ENCODE measurements at regions not wholly inside any gene's neighbourhood (a gene's known extent, or its start where the extent isn't known, plus 50 kb on each side); places are given as distances from the start of the nearest gene placed in this dataset.

DNA sequence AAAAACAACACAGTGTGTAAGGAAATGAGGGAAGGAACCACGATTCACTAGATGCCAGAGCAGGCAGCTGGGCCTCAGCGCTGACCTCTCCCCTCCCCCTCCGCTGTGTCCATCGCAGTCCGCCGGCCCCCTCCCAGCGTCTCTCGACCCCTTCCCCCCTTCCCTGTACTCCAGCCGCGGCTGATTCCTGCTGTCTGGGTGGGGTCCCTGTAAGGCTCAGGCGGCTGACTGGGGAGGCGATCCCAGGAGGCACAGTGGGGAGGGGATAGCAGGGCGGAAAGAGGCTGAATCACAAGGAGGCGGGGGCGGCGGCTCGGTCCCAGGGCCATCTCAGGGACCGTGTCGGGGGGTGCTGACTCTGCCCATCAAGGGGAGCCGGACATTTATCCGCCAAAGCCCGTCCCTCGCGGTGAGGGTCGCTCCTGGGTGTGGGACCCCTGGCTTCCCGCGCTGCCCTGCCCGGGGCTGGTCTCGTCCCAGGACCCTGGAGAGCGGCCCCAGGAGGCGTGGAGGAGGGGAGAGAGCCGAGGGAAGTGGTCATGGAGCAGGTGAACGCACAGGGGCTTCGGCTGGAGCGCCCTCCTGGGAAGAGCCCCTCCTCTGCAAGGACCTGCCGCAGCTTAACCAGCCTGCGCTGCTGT, 241.9 kb downstream of the PTPRU start:
- DNase-seq (ENCODE audit: low read depth): no peak
- TF ChIP-seq, protein P1, sequence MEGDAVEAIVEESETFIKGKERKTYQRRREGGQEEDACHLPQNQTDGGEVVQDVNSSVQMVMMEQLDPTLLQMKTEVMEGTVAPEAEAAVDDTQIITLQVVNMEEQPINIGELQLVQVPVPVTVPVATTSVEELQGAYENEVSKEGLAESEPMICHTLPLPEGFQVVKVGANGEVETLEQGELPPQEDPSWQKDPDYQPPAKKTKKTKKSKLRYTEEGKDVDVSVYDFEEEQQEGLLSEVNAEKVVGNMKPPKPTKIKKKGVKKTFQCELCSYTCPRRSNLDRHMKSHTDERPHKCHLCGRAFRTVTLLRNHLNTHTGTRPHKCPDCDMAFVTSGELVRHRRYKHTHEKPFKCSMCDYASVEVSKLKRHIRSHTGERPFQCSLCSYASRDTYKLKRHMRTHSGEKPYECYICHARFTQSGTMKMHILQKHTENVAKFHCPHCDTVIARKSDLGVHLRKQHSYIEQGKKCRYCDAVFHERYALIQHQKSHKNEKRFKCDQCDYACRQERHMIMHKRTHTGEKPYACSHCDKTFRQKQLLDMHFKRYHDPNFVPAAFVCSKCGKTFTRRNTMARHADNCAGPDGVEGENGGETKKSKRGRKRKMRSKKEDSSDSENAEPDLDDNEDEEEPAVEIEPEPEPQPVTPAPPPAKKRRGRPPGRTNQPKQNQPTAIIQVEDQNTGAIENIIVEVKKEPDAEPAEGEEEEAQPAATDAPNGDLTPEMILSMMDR (IDR thresholded peaks at IDR 0.05; ENCODE audit: insufficient read depth, low read length, poor library complexity, severe bottlenecking): no peak
- peaks cover 26% of the 10 kb centered on the region for H3K27me3 ChIP-seq (ENCODE audit: control insufficient read depth, insufficient read depth, low read length)
- no peak overlapping the region for H3K4me3 ChIP-seq (ENCODE audit: low read depth, low read length)
- no peaks in the 10 kb centered on the region for H3K36me3 ChIP-seq (ENCODE audit: control insufficient read depth, insufficient read depth, low read length)

DNA sequence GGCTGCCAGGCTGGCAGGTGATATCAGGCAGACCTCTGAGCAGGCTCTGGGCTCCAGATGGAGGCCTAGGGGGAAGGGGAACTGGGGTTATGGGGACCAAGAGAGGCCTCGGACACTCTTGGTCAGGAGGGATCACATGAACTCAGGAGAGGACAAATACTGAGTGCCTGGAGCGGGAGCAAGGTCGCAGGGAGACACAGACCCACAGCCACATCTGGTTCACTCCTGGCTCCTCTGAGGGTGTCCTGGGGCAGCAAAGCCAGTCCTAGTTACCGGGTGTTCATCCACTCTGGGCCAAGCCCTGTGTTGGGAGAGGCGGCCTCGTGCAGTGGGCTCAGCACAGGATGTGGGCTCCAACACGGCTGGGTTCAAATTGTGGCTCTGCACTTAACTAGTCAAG, 239.0 kb downstream of the PTPRU start:
- TF ChIP-seq, protein P1 (IDR thresholded peaks at IDR 0.05; ENCODE audit: insufficient read depth, low read length, poor library complexity, severe bottlenecking): no peak
- Histone ChIP-seq H3K4me3 (ENCODE audit: low read depth, low read length) (no peak overlapping the region), H3K36me3 (ENCODE audit: control insufficient read depth, insufficient read depth, low read length) (no peaks in the 10 kb centered on the region), H3K27me3 (ENCODE audit: control insufficient read depth, insufficient read depth, low read length) (peaks cover 24% of the 10 kb centered on the region)
- DNase-seq (ENCODE audit: low read depth): no peak

DNA sequence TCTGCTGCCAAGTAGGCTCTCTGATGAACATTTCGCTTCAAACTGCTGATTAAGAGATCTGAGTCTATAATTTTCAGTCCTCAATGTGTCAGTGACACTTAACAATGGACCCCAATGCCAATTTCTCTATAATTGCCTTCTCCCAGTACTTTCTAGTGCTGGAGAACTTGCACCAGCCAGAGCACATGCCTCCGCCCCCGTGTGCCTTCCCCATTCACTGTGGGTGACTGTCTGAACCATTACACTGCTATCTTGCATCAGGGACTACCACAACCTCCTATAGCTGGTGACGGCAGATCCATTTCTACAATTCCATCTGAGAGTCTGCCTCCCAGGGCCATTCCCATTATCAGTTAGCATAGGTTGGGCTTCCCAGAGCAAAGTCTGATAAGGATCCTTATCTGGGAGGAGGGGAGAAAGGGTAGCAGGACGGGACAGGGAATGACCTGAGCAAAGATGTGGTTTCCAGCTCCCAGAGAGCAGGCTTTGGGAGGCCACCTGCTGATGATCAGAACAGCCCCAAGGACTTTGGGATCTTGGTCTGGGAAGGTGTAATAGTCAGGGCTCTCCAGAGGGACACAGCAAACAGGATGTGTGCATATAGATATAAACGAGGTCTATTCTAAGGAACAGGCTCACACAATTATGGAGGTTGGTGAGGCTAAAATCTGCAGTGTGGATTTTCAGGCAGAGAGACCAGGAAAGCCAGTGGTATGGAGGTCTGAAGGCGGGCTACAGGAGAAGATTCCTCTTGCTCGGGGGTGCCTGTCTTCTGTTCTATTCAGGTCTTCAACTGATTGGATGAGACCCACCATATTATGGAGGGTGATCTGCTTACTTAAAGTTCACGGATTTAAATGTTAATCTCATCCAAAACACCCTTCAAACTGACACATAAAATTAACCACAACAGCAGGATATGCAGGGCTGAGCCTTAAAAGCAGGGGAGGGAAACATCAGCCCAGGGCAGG, 238.2 kb downstream of the PTPRU start:
- H3K27me3 ChIP-seq (ENCODE audit: control insufficient read depth, insufficient read depth, low read length): peaks cover 24% of the 10 kb centered on the region
- no peaks in the 10 kb centered on the region for H3K36me3 ChIP-seq (ENCODE audit: control insufficient read depth, insufficient read depth, low read length)
- no peak for DNase-seq (ENCODE audit: low read depth)
- H3K4me3 ChIP-seq (ENCODE audit: low read depth, low read length): no peak overlapping the region
- TF ChIP-seq, protein P1 (IDR thresholded peaks at IDR 0.05; ENCODE audit: insufficient read depth, low read length, poor library complexity, severe bottlenecking): no peak

DNA sequence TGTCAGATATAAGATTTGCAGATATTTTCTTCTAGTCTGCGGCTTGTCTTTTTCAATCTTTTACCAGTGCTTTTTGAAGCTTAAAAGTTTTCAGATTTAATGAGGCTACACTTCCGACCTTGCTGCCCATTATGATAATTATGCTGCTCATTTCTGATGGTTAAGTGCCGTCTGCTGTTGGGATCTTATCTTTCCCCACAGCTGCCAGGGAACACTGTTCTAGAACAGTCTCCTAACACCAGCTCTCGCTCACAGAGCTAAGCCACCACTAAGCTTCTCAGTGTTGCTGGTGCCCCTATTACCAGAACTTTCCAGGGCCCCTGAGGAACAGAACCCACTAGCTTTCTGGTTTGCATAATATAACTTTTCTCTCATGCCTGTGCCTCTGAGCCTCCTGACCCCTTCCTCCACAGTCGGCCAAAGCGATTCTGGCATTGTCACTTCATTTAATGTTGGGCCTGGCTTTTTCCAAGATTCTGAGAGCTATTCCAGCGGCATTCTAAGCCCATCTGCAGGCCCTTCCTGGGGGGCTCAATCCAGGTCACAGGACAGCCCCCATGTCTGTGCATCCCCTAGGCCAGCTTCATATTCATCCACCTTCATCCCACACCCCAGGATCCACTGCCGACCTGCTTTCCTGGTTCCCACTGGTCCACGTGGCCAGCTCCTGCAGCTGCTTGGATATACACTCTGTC, 237.0 kb downstream of the PTPRU start:
- Histone ChIP-seq H3K27me3 (ENCODE audit: control insufficient read depth, insufficient read depth, low read length) (peaks cover 17% of the 10 kb centered on the region), H3K36me3 (ENCODE audit: control insufficient read depth, insufficient read depth, low read length) (no peaks in the 10 kb centered on the region), H3K4me3 (ENCODE audit: low read depth, low read length) (no peak overlapping the region)
- DNase-seq (ENCODE audit: low read depth): no peak
- TF ChIP-seq, protein P1 (IDR thresholded peaks at IDR 0.05; ENCODE audit: insufficient read depth, low read length, poor library complexity, severe bottlenecking): no peak

DNA sequence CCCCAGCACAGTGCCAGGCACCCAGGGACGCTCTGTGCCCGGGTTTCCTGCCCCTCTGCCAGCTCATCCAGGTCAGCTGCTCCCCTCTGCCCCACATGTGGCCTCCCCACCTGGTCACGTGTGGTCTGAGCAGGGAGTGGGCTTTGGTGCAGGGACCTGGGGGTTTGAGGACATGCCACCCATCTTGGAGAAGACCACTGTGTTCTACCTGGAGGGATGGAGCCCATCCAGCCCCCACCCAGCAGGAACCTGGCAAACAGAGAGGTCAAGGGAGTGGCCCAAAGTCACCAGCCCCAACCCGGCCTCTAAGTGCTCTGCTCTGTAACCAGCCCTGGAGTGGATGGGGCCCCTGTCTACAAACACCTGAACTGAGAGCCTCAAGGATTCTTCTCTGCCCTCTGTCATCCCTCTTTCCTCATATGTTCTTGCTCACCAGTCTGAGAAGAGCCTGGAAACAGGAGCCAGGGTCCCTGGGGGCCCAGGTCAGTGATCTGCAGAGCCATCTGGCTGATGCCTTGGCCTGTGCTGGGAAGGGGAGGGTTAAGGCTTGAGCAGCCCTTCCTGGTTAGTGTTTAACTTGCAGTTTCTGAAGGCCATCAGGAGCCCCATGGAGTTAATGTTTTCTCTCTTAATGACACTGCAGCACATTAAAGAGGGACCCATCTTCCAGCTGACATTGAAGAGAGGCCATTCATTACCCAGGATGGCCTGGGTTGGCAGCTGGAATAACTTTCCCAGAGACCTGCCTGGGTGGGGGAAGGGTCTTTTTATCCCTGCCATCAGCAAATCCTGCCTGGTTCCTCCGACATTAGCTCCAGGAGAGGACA, 235.4 kb downstream of the PTPRU start:
- peaks cover 10% of the 10 kb centered on the region for H3K27me3 ChIP-seq (ENCODE audit: control insufficient read depth, insufficient read depth, low read length)
- no peak for DNase-seq (ENCODE audit: low read depth)
- no peak overlapping the region for H3K4me3 ChIP-seq (ENCODE audit: low read depth, low read length)
- H3K36me3 ChIP-seq (ENCODE audit: control insufficient read depth, insufficient read depth, low read length): no peaks in the 10 kb centered on the region
- TF ChIP-seq, protein P1 (IDR thresholded peaks at IDR 0.05; ENCODE audit: insufficient read depth, low read length, poor library complexity, severe bottlenecking): no peak

Measured in kidney epithelial cell (primary cell).